CD4-positive, CD25-positive, alpha-beta regulatory T cell (primary cell): ENCODE measurements at regions not wholly inside any gene's neighbourhood (a gene's known extent, or its start where the extent isn't known, plus 50 kb on each side); places are given as distances from the start of the nearest gene placed in this dataset.

Experiments
- ATAC-seq, 2 donors: fragments of 150-1000 bp; cut with Tn5 transposase; one replicate each; pipeline ENCODE4 v1.10.0; 2021; ENCODE audit warnings: low read depth in 2 of 2, moderate number of reproducible peaks in 2 of 2, moderate library complexity in 1 of 2
- DNase-seq, 3 donors: peaks; one replicate each; pipeline versions ENCODE4 v3.0.0 to v3.0.0-alpha.2; 2012 to 2022; ENCODE audit warnings: mixed read lengths in 1 of 3
- H3K27ac ChIP-seq: one replicate; pipeline ENCODE4 v1.7.0; 2013; ENCODE audit warnings: mild to moderate bottlenecking, low read length; ENCODE audit not compliant: insufficient read depth, poor library complexity, severe bottlenecking
- H3K27me3 ChIP-seq: one replicate; pipeline ENCODE4 v1.7.0; 2013; ENCODE audit warnings: low read length; ENCODE audit not compliant: control insufficient read depth, insufficient read depth
- H3K36me3 ChIP-seq: one replicate; pipeline ENCODE4 v1.7.0; 2013; ENCODE audit warnings: mild to moderate bottlenecking, low read length, moderate library complexity; ENCODE audit not compliant: control insufficient read depth, insufficient read depth
- H3K4me1 ChIP-seq: 2 replicates; pipeline ENCODE4 v1.7.0; 2013; ENCODE audit warnings: mild to moderate bottlenecking, low read length; ENCODE audit not compliant: insufficient read depth, control insufficient read depth, poor library complexity, severe bottlenecking
- H3K4me3 ChIP-seq: one replicate; pipeline ENCODE4 v1.7.0; 2013; ENCODE audit warnings: low read depth, mild to moderate bottlenecking, low read length, moderate library complexity
- H3K9me3 ChIP-seq, 2 experiments: 1 replicate in 1 of 2; 2 replicates in 1 of 2; pipeline ENCODE4 v1.7.0; 2013; ENCODE audit warnings: low read length in 2 of 2, mild to moderate bottlenecking in 1 of 2, moderate library complexity in 1 of 2; ENCODE audit not compliant: control insufficient read depth in 2 of 2
- H3K27ac Mint-ChIP-seq, 3 donors: one replicate each; pipeline ENCODE4 v1.8.0; 2020 to 2022; ENCODE audit warnings: mild to moderate bottlenecking in 3 of 3, mixed read lengths in 3 of 3, moderate library complexity in 2 of 3
- H3K27me3 Mint-ChIP-seq: one replicate; pipeline ENCODE4 v1.8.0; 2022; ENCODE audit warnings: mild to moderate bottlenecking, mixed read lengths
- H3K36me3 Mint-ChIP-seq: one replicate; pipeline ENCODE4 v1.8.0; 2020; ENCODE audit warnings: mixed read lengths
- H3K4me1 Mint-ChIP-seq, 4 donors: one replicate each; pipeline ENCODE4 v1.8.0; 2020 to 2022; ENCODE audit warnings: mixed read lengths in 4 of 4, mild to moderate bottlenecking in 1 of 4
- H3K4me3 Mint-ChIP-seq, 4 donors: one replicate each; pipeline ENCODE4 v1.8.0; 2020 to 2022; ENCODE audit warnings: mild to moderate bottlenecking in 4 of 4, mixed read lengths in 4 of 4, moderate library complexity in 3 of 4
- H3K9me3 Mint-ChIP-seq, 7 donors: one replicate each; pipeline ENCODE4 v1.8.0; 2020 to 2022; ENCODE audit warnings: mixed read lengths in 7 of 7, mild to moderate bottlenecking in 3 of 7, moderate library complexity in 2 of 7

DNA sequence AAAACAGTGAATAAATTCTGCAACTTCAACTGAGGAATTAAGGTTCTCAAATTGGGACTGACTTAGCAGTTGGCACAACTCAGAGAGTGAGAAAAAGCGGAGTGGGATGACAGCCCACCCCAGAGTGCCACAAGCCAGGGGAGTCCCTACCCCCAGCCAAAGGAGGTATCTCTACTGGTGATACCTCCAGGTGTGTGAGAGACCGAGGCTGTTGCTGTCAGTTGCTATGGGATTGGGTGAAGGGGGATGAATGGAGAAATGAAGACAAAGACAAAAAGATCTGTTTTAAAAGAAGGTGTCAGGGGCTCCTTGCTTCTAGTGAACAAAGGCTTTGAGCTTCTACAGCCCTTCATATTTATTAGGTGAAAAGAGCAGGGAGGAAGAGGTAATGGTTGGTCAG lies 71.4 kb upstream of the UGT2B10 start:
- Histone ChIP-seq H3K4me3 (no peak overlapping the region), H3K27me3 (no peaks in the 10 kb centered on the region), H3K36me3 (no peaks in the 10 kb centered on the region), H3K27ac (no peak overlapping the region), H3K4me1 (no peaks in the 10 kb centered on the region), H3K9me3 (no peaks in the 10 kb centered on the region)
- no peaks in the 10 kb centered on the region for H3K27me3 Mint-ChIP-seq
- ATAC-seq (no peak), DNase-seq (no peak)
- H3K9me3 Mint-ChIP-seq = peaks cover 0 to 6% (median 2%) of the 10 kb centered on the region in 7 donors
- no peaks in the 10 kb centered on the region for H3K4me1 Mint-ChIP-seq
- peak overlapping the region in 1 of 3 donors; percentile 67 for H3K27ac Mint-ChIP-seq
- no peaks in the 10 kb centered on the region for H3K36me3 Mint-ChIP-seq
- no peak overlapping the region for H3K4me3 Mint-ChIP-seq

GRCh38 chr4:68748181-68748991 lies 67.4 kb upstream of the UGT2B10 start:
- Mint-ChIP-seq H3K4me1 (no peaks in the 10 kb centered on the region), H3K9me3 (peaks cover 0 to 2% (median 0%) of the 10 kb centered on the region in 7 donors), H3K4me3 (no peak overlapping the region), H3K27me3 (no peaks in the 10 kb centered on the region), H3K27ac (no peak overlapping the region), H3K36me3 (no peaks in the 10 kb centered on the region)
- Histone ChIP-seq H3K36me3 (no peaks in the 10 kb centered on the region), H3K4me3 (no peak overlapping the region), H3K27me3 (no peaks in the 10 kb centered on the region), H3K4me1 (no peaks in the 10 kb centered on the region), H3K27ac (no peak overlapping the region), H3K9me3 (no peaks in the 10 kb centered on the region)
- no peak for DNase-seq
- ATAC-seq = no peak

DNA sequence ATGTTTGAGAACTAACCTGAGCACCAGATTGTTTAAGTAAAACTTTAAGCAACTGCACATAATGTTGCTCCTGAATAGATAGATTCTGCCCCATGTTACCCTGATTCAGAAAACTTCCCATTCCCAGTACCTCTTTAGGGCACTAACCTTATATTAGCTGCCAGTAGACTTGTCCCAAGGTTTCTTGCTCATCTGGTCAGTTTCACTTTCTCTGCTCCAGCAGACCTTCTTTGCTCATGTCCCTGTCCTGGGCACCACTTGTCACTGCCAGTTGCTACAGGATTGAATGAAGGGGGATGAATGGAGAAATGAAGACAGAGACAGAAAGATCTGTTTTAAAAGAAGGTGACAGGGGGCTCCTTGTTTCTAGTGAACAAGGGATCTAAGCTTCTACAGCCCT lies 65.2 kb upstream of the UGT2B10 start:
- no peak overlapping the region for H3K4me3 Mint-ChIP-seq
- no peaks in the 10 kb centered on the region for H3K36me3 Mint-ChIP-seq

DNA sequence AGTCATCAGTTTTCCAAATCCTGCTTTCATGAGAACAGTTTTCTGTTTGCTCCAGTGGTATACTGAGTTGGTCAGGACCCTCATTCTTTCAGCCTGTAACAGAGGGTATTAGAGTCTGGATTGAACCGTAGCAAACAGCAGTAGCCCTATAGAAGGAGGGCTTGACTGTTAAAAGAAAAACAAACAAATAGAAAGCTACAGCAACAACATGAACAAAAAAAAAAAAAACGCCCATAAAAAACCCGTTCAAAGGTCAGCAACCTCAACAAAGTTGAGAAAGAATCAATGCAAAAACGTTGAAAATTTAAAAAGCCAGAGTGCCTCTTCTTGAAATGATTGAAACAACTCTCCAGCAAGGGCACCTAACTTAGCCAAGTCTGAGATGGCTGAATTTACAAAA lies 64.7 kb upstream of the UGT2B10 start:
- ATAC-seq (no peak), DNase-seq (no peak)
- Mint-ChIP-seq H3K4me3 (no peak overlapping the region), H3K27me3 (no peaks in the 10 kb centered on the region), H3K27ac (no peak overlapping the region), H3K4me1 (no peaks in the 10 kb centered on the region), H3K9me3 (peaks cover 0 to 4% (median 0%) of the 10 kb centered on the region in 7 donors), H3K36me3 (no peaks in the 10 kb centered on the region)
- no peak overlapping the region for H3K27ac ChIP-seq
- H3K36me3 ChIP-seq = no peaks in the 10 kb centered on the region
- H3K4me1 ChIP-seq = no peaks in the 10 kb centered on the region
- H3K4me3 ChIP-seq = no peak overlapping the region
- H3K9me3 ChIP-seq = no peaks in the 10 kb centered on the region
- H3K27me3 ChIP-seq = no peaks in the 10 kb centered on the region

More for the DNA sequence above, 65.2 kb upstream of the UGT2B10 start:
- Histone ChIP-seq H3K4me1 (no peaks in the 10 kb centered on the region), H3K36me3 (no peaks in the 10 kb centered on the region), H3K27ac (no peak overlapping the region), H3K27me3 (no peaks in the 10 kb centered on the region), H3K4me3 (no peak overlapping the region), H3K9me3 (no peaks in the 10 kb centered on the region)
- Mint-ChIP-seq H3K27ac (no peak overlapping the region), H3K4me1 (no peaks in the 10 kb centered on the region), H3K27me3 (no peaks in the 10 kb centered on the region), H3K9me3 (peaks cover 0 to 4% (median 0%) of the 10 kb centered on the region in 7 donors)
- no peak for DNase-seq
- no peak for ATAC-seq

DNA sequence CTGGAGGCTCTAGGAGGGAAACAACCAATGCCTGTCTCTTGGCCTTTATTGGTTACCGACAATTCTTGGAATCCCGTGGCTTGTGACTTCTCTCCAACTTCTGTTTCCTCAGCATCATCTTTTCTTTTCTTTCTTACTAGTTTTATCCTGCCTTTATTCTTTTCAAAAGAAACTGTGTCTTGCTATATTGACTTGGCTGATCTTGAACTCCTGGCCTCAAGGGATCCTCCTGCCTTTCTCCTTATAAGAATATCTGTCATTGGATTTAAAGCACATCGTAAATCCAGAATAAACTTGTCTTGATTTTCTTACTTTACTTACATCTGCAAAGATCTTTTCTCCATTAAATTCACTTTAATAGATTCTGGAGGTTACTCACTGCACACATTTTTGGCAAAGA lies 49.9 kb upstream of the UGT2B10 start:
- ATAC-seq (no peak), DNase-seq (no peak)
- Mint-ChIP-seq H3K36me3 (no peaks in the 10 kb centered on the region), H3K9me3 (peaks cover 0 to 4% (median 0%) of the 10 kb centered on the region in 7 donors), H3K4me3 (no peak overlapping the region), H3K27ac (no peak overlapping the region), H3K27me3 (no peaks in the 10 kb centered on the region), H3K4me1 (no peaks in the 10 kb centered on the region)
- Histone ChIP-seq H3K4me1 (no peaks in the 10 kb centered on the region), H3K36me3 (no peaks in the 10 kb centered on the region), H3K27ac (no peak overlapping the region), H3K9me3 (no peaks in the 10 kb centered on the region), H3K4me3 (no peak overlapping the region), H3K27me3 (no peaks in the 10 kb centered on the region)
